ENCODE measurements at regions not wholly inside any gene's neighbourhood (a gene's known extent, or its start where the extent isn't known, plus 50 kb on each side); places are given as distances from the start of the nearest gene placed in this dataset.
"Not testable (repeated sequence)": the region's sequence is repeated elsewhere in the genome, so short reads cannot be mapped to it uniquely, and the experiment has no call there.

DNA sequence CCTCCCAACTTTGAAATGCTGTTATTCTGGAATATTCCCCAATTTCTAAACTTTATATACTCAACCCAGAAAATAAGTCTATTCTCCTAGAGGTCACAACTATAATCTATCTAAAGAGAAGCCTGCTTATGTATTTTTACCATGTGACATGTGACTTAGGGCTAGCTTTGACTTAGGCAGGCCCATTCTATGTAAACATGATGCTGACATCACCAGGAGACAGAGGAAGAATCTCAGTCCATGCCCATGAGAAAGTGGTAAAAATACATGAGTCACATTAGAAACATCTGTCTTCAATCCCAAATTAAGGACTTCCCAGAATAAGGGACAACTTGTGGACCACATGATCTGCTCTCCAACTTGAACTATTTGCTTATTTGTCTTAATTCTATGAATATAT, 113.6 kb upstream of the ID4 start:
- Histone ChIP-seq H2AFZ (ENCODE audit: low read depth, low read length) (no peak overlapping the region), H3K9ac (ENCODE audit: low read depth, low read length) (no peak overlapping the region), H3K9me3 (ENCODE audit: insufficient read depth, low read length, severe bottlenecking) (no peaks in the 10 kb centered on the region), H3K27me3 (ENCODE audit: insufficient read depth, low read length, poor library complexity) (no peaks in the 10 kb centered on the region), H3K27ac (ENCODE audit: low read length) (no peak overlapping the region), H4K20me1 (ENCODE audit: insufficient read depth, low read length) (no peaks in the 10 kb centered on the region), H3K4me1 (ENCODE audit: insufficient read depth, low read length) (no peaks in the 10 kb centered on the region), H3K4me2 (ENCODE audit: insufficient read depth, low read length) (no peak overlapping the region), H3K36me3 (ENCODE audit: insufficient read depth, low read length) (no peaks in the 10 kb centered on the region), H3K4me3 (ENCODE audit: low read depth in 1 of 2, low read length in 2 of 2) (no peak overlapping the region), H3K79me2 (ENCODE audit: insufficient read depth, low read length) (no peaks in the 10 kb centered on the region)
- DNase-seq (no peak), ATAC-seq (ENCODE audit: insufficient read depth, low read depth) (no peak)
- TF ChIP-seq CTCF (IDR thresholded peaks at IDR 0.05; ENCODE audit: borderline replicate concordance, extremely low read depth, low read length, poor library complexity, severe bottlenecking) (no peak), EZH2 (IDR thresholded peaks at IDR 0.05; ENCODE audit: borderline replicate concordance, low read depth, low read length, severe bottlenecking) (no peak)

DNA sequence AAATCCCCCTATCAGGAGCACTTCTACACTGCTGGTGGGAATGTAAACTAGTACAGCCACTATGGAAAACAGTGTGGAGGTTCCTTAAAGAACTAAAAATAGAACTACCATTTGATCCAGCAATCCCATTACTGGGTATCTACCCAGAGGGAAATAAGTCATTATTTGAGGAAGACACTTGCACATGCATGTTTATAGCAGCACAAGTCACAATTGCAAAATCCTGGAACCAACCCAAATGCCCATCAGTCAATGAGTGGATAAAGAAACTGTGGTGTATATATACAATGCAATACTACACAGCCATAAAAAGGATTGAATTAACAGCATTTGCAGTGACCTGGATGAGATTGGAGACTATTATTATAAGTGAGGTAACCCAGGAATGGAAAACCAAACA, 111.7 kb upstream of the ID4 start:
- not testable (repeated sequence) for H3K4me1 ChIP-seq (ENCODE audit: insufficient read depth, low read length); H4K20me1 ChIP-seq (ENCODE audit: insufficient read depth, low read length); H3K27me3 ChIP-seq (ENCODE audit: insufficient read depth, low read length, poor library complexity); H3K27ac ChIP-seq (ENCODE audit: low read length); H3K9me3 ChIP-seq (ENCODE audit: insufficient read depth, low read length, severe bottlenecking); H3K4me2 ChIP-seq (ENCODE audit: insufficient read depth, low read length); DNase-seq; H3K9ac ChIP-seq (ENCODE audit: low read depth, low read length); ATAC-seq (ENCODE audit: insufficient read depth, low read depth); H3K36me3 ChIP-seq (ENCODE audit: insufficient read depth, low read length); H2AFZ ChIP-seq (ENCODE audit: low read depth, low read length); H3K4me3 ChIP-seq (ENCODE audit: low read depth in 1 of 2, low read length in 2 of 2); H3K79me2 ChIP-seq (ENCODE audit: insufficient read depth, low read length)

DNA sequence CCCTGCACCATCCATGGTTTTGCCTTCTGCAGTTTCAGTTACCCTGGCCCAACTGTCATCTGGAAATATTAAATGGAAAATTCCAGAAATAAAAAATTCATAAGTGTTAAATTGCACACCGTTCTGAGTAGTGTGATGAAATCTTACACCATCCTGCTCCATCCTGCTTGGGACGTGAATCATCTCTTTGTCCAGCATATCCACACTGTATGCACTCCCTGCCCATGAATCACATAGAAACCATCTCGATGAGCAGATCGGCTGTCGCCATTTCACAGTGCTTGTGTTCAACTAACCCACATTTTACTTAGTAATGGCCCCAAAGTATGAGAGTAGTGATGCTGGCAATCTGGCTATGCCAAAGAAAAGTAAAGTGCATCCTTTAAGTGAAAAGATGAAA, 105.9 kb upstream of the ID4 start:
- H3K9me3 ChIP-seq (ENCODE audit: insufficient read depth, low read length, severe bottlenecking), result no peaks in the 10 kb centered on the region
- no peaks in the 10 kb centered on the region for H3K4me1 ChIP-seq (ENCODE audit: insufficient read depth, low read length)
- H3K36me3 ChIP-seq (ENCODE audit: insufficient read depth, low read length), result no peaks in the 10 kb centered on the region
- TF ChIP-seq EZH2 (IDR thresholded peaks at IDR 0.05; ENCODE audit: borderline replicate concordance, low read depth, low read length, severe bottlenecking), result no peak
- no peak for TF ChIP-seq CTCF (IDR thresholded peaks at IDR 0.05; ENCODE audit: borderline replicate concordance, extremely low read depth, low read length, poor library complexity, severe bottlenecking)
- no peak overlapping the region for H2AFZ ChIP-seq (ENCODE audit: low read depth, low read length)
- DNase-seq, result no peak
- no peaks in the 10 kb centered on the region for H3K79me2 ChIP-seq (ENCODE audit: insufficient read depth, low read length)
- H3K9ac ChIP-seq (ENCODE audit: low read depth, low read length), result no peak overlapping the region
- no peaks in the 10 kb centered on the region for H4K20me1 ChIP-seq (ENCODE audit: insufficient read depth, low read length)
- H3K4me2 ChIP-seq (ENCODE audit: insufficient read depth, low read length), result no peak overlapping the region
- H3K4me3 ChIP-seq (ENCODE audit: low read depth in 1 of 2, low read length in 2 of 2), result no peak overlapping the region
- H3K27ac ChIP-seq (ENCODE audit: low read length), result no peak overlapping the region
- ATAC-seq (ENCODE audit: insufficient read depth, low read depth), result no peak
- no peaks in the 10 kb centered on the region for H3K27me3 ChIP-seq (ENCODE audit: insufficient read depth, low read length, poor library complexity)

- no peaks in the 10 kb centered on the region for H3K36me3 ChIP-seq (ENCODE audit: insufficient read depth, low read length)
- H4K20me1 ChIP-seq (ENCODE audit: insufficient read depth, low read length), result no peaks in the 10 kb centered on the region
- no peaks in the 10 kb centered on the region for H3K79me2 ChIP-seq (ENCODE audit: insufficient read depth, low read length)
- ATAC-seq (ENCODE audit: insufficient read depth, low read depth) (no peak), DNase-seq (no peak)
- TF ChIP-seq EZH2 (IDR thresholded peaks at IDR 0.05; ENCODE audit: borderline replicate concordance, low read depth, low read length, severe bottlenecking) (no peak), CTCF (IDR thresholded peaks at IDR 0.05; ENCODE audit: borderline replicate concordance, extremely low read depth, low read length, poor library complexity, severe bottlenecking) (no peak)
- H3K27ac ChIP-seq (ENCODE audit: low read length), result no peak overlapping the region
- no peak overlapping the region for H3K9ac ChIP-seq (ENCODE audit: low read depth, low read length)
- H3K4me2 ChIP-seq (ENCODE audit: insufficient read depth, low read length), result no peak overlapping the region
- H2AFZ ChIP-seq (ENCODE audit: low read depth, low read length), result no peak overlapping the region
- no peak overlapping the region for H3K4me3 ChIP-seq (ENCODE audit: low read depth in 1 of 2, low read length in 2 of 2)
- H3K9me3 ChIP-seq (ENCODE audit: insufficient read depth, low read length, severe bottlenecking), result no peaks in the 10 kb centered on the region
- no peaks in the 10 kb centered on the region for H3K27me3 ChIP-seq (ENCODE audit: insufficient read depth, low read length, poor library complexity)
- no peaks in the 10 kb centered on the region for H3K4me1 ChIP-seq (ENCODE audit: insufficient read depth, low read length)
Observed at GRCh38 chr6:19734061-19734460, 103.1 kb upstream of the ID4 start.
